ENCODE measurements at regions not wholly inside any gene's neighbourhood (a gene's known extent, or its start where the extent isn't known, plus 50 kb on each side); places are given as distances from the start of the nearest gene placed in this dataset.

DNA sequence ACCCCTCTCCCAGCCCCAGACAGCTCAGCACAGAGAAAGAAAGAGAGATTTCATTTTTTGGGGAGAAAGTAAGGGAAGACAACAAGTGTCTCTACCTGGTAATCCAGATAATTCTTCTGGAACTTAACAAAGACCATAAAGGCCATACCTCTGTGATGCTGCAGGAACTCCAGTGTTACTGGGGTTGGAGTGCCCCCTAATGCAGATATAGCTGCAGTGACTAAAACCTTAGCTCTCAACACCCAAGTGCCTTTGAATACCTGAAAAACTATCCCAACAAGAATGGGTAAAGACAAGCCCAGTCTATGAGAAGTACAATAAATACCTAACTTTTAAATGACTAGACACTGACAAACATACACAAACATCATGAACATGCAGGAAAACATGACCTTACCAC, 365.3 kb upstream of the PTCHD4 start:
- peak; percentile 16 for DNase-seq (ENCODE audit: low read depth, low spot score)
- H3K4me3 ChIP-seq (ENCODE audit: low read depth, low read length) = no peak overlapping the region
- TF ChIP-seq, protein P1, sequence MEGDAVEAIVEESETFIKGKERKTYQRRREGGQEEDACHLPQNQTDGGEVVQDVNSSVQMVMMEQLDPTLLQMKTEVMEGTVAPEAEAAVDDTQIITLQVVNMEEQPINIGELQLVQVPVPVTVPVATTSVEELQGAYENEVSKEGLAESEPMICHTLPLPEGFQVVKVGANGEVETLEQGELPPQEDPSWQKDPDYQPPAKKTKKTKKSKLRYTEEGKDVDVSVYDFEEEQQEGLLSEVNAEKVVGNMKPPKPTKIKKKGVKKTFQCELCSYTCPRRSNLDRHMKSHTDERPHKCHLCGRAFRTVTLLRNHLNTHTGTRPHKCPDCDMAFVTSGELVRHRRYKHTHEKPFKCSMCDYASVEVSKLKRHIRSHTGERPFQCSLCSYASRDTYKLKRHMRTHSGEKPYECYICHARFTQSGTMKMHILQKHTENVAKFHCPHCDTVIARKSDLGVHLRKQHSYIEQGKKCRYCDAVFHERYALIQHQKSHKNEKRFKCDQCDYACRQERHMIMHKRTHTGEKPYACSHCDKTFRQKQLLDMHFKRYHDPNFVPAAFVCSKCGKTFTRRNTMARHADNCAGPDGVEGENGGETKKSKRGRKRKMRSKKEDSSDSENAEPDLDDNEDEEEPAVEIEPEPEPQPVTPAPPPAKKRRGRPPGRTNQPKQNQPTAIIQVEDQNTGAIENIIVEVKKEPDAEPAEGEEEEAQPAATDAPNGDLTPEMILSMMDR (IDR thresholded peaks at IDR 0.05; ENCODE audit: low read depth, low read length) = peak; percentile 48

GRCh38 chr6:48475275-48475674, 364.3 kb upstream of the PTCHD4 start:
- H3K4me3 ChIP-seq (ENCODE audit: low read depth, low read length) = no peak overlapping the region
- in situ Hi-C loops (cut with HindIII; ENCODE audit: low sequenced_read_pairs) = no loop called here
- DNase-seq (ENCODE audit: low read depth, low spot score) = no peak
- TF ChIP-seq, protein P1 (IDR thresholded peaks at IDR 0.05; ENCODE audit: low read depth, low read length) = no peak

More for the DNA sequence above, 365.3 kb upstream of the PTCHD4 start:
- in situ Hi-C loops (cut with HindIII; ENCODE audit: low sequenced_read_pairs) = no loop called here

DNA sequence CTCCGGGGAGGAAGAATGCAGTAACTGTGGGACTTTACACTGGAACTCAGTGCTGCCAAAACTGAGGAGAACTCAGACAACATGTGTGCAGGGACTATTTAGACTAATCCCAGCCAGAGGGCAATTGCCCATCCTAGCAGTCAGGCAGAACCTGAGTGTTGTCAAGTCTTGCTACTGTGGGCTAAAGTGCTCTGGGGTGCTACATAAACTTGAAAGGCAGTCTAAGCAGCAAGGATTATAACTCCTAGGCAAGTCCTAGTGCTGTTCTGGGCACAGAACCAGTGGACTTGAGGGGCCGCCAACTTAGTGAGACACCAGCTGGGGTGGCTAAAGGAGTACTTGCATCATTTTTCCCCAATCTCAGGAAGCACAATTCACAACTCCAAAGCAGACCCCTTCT, 363.8 kb upstream of the PTCHD4 start:
- DNase-seq (ENCODE audit: low read depth, low spot score) = peak; percentile 3
- in situ Hi-C loops (cut with HindIII; ENCODE audit: low sequenced_read_pairs) = no loop called here
- TF ChIP-seq, protein P1 (IDR thresholded peaks at IDR 0.05; ENCODE audit: low read depth, low read length) = no peak
- H3K4me3 ChIP-seq (ENCODE audit: low read depth, low read length) = no peak overlapping the region

- in situ Hi-C loops (cut with HindIII; ENCODE audit: low sequenced_read_pairs) = no loop called here
- DNase-seq (ENCODE audit: low read depth, low spot score) = no peak
- TF ChIP-seq, protein P1 (IDR thresholded peaks at IDR 0.05; ENCODE audit: low read depth, low read length) = no peak
- H3K4me3 ChIP-seq (ENCODE audit: low read depth, low read length) = no peak overlapping the region
Measured at GRCh38 chr6:48474136-48474535, 363.1 kb upstream of the PTCHD4 start.

DNA sequence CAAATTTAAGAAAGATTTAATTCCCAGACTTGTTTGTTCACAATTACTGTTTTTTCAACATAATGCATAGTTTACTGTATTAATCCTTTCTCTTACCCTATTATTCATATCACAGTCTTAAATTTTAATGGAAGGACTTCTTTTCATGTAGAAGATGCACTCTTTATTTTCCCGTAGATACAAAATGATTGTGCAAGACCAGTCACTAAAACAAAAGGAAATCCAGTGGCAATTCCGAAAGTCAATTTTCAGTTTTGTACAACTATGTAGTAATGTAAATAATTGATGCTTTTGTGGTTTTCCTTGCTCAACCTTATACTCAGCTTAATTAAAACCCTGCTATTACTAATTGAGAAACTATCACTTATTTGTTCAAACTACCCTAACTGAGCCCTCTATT, 361.5 kb upstream of the PTCHD4 start:
- TF ChIP-seq, protein P1 (IDR thresholded peaks at IDR 0.05; ENCODE audit: low read depth, low read length) = no peak
- DNase-seq (ENCODE audit: low read depth, low spot score) = no peak
- in situ Hi-C loops (cut with HindIII; ENCODE audit: low sequenced_read_pairs) = no loop called here

GRCh38 chr6:48472091-48472490, 361.1 kb upstream of the PTCHD4 start:
- no peak overlapping the region for H3K4me3 ChIP-seq (ENCODE audit: low read depth, low read length)
- in situ Hi-C loops (cut with HindIII; ENCODE audit: low sequenced_read_pairs) = no loop called here
- TF ChIP-seq, protein P1 (IDR thresholded peaks at IDR 0.05; ENCODE audit: low read depth, low read length) = no peak
- peak; percentile 5 for DNase-seq (ENCODE audit: low read depth, low spot score)

More for the DNA sequence above, 361.5 kb upstream of the PTCHD4 start:
- no peak overlapping the region for H3K4me3 ChIP-seq (ENCODE audit: low read depth, low read length)

GRCh38 chr6:48471326-48471725, 360.3 kb upstream of the PTCHD4 start:
- H3K4me3 ChIP-seq (ENCODE audit: low read depth, low read length) = no peak overlapping the region
- TF ChIP-seq, protein P1 (IDR thresholded peaks at IDR 0.05; ENCODE audit: low read depth, low read length) = no peak
- in situ Hi-C loops (cut with HindIII; ENCODE audit: low sequenced_read_pairs) = no loop called here
- no peak for DNase-seq (ENCODE audit: low read depth, low spot score)

Data from astrocyte of the spinal cord (primary cell).